SK-N-SH treated with all-trans-retinoic acid at 6 μM for 48 hours (cell line): ENCODE measurements at regions not wholly inside any gene's neighbourhood (a gene's known extent, or its start where the extent isn't known, plus 50 kb on each side); places are given as distances from the start of the nearest gene placed in this dataset.

Source experiments
- ARNTL ChIP-seq: fragments of 450-650 bp; formaldehyde crosslinking; IDR thresholded peaks from 2 replicates; pipeline ENCODE4 v1.5.0; 2020; ENCODE audit warnings: low read depth, mild to moderate bottlenecking, moderate library complexity, borderline replicate concordance
- CSDC2 ChIP-seq: fragments of 250-450 bp; sonication (Bioruptor Pico); IDR thresholded peaks from 2 replicates; pipeline ENCODE4 v1.5.0; 2020; ENCODE audit warnings: mild to moderate bottlenecking, moderate library complexity
- ISL1 ChIP-seq: fragments of 250-450 bp; sonication (Bioruptor Pico); IDR thresholded peaks from 2 replicates; pipeline ENCODE4 v2.1.2; 2022; ENCODE audit warnings: mild to moderate bottlenecking, moderate library complexity
- OSR1 ChIP-seq: fragments of 250-450 bp; sonication (Bioruptor Pico); IDR thresholded peaks from 2 replicates; pipeline ENCODE4 v1.8.0; 2022; ENCODE audit warnings: moderate library complexity, mild to moderate bottlenecking, inconsistent platforms
- PPARA ChIP-seq: fragments of 250-450 bp; sonication (Bioruptor Pico); IDR thresholded peaks from 2 replicates; pipeline ENCODE4 v1.5.0; 2020; ENCODE audit warnings: mild to moderate bottlenecking, borderline replicate concordance
- ZFP30 ChIP-seq: fragments of 450-650 bp; formaldehyde crosslinking; IDR thresholded peaks from 2 replicates; pipeline ENCODE4 v1.5.0; 2022; ENCODE audit warnings: mild to moderate bottlenecking, moderate library complexity
- ZNF565 ChIP-seq: fragments of 450-650 bp; formaldehyde crosslinking; conservative IDR thresholded peaks from 2 replicates; pipeline ENCODE4 v1.5.0; 2020; ENCODE audit warnings: low read depth, mild to moderate bottlenecking, moderate library complexity
- ZNF8 ChIP-seq: fragments of 450-650 bp; formaldehyde crosslinking; IDR thresholded peaks from 2 replicates; pipeline ENCODE4 v1.5.0; 2020; ENCODE audit warnings: mild to moderate bottlenecking, moderate library complexity

DNA sequence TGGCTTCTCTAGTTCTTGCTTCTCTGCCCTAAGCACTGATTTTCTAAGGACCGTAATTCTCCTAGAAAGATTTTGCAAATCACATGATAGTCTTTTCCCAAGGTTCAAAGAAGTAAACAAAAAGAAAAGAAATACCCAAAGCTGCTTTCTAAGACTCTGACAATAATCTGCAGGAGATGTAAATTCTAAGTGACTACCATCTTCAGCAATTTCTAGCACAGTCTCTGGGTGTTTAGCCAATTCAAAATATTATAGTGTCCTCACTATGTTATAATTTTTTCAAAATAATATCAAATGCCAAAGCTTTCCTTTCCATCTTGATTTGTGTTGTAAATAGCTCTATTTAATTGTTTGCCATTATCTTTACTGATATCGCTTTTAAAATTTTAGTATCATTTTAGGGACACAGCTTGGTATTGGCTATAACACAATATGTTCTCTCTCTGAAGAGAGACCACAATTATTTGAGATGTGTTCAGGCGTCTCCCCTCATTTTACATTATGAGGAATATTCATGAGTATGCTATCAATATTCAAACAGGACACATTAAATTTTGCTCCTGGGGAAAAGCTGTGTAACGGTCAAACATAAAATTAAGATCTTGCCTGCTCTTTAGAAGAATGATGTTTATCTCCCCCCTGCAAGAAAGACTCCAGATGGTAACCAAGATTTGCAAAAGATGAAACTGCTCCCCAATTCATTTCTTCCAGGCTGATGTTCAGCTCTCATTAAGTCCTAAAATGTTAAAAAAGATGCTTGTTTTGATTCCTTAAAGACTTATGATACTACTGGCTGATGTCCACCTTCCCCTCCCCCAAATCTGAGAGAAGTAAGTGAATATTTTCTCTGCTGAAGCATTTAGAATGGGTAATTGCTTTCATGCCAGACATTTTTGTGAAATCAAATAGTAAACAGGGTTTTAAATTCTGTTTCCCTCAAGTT lies 191.9 kb upstream of the WDR11 start:
- TF ChIP-seq ZNF8 (CRISPR knock-in tag), result no peak
- no peak for TF ChIP-seq CSDC2 (CRISPR knock-in tag)
- no peak for TF ChIP-seq ZNF565 (CRISPR knock-in tag)
- no peak for TF ChIP-seq ISL1 (CRISPR knock-in tag)
- no peak for TF ChIP-seq ZFP30 (CRISPR knock-in tag)
- TF ChIP-seq OSR1, result no peak
- no peak for TF ChIP-seq ARNTL (CRISPR knock-in tag)
- TF ChIP-seq PPARA (CRISPR knock-in tag), result no peak
